Activated T-helper 2 cell treated with anti-CD3 and anti-CD28 coated beads, Interferon-gamma antibody, Interleukin-2, Interleukin-4, amounts not matched to agents 10 μg/mL and 5 μg/mL and 100 μg/mL, durations not matched to agents 14 hours and 24 hours and 36 hours (primary cell): ENCODE measurements at regions not wholly inside any gene's neighbourhood (a gene's known extent, or its start where the extent isn't known, plus 50 kb on each side); places are given as distances from the start of the nearest gene placed in this dataset.

Experiments
- DNase-seq: peaks from one replicate; pipeline ENCODE4 v3.0.0; 2021; ENCODE audit warnings: low spot score
- H3K27ac Mint-ChIP-seq: one replicate; pipeline ENCODE4 v1.8.0; 2021; ENCODE audit warnings: mixed read lengths
- H3K27me3 Mint-ChIP-seq: one replicate; pipeline ENCODE4 v1.8.0; 2021; ENCODE audit warnings: low read depth, mixed read lengths
- H3K36me3 Mint-ChIP-seq: one replicate; pipeline ENCODE4 v1.8.0; 2021; ENCODE audit warnings: low read depth, mixed read lengths
- H3K4me1 Mint-ChIP-seq: one replicate; pipeline ENCODE4 v1.8.0; 2021; ENCODE audit warnings: low read depth, mixed read lengths
- H3K4me3 Mint-ChIP-seq: one replicate; pipeline ENCODE4 v1.8.0; 2021; ENCODE audit warnings: low read depth, mild to moderate bottlenecking, moderate library complexity, mixed read lengths
- H3K9me3 Mint-ChIP-seq: one replicate; pipeline ENCODE4 v1.8.0; 2021; ENCODE audit warnings: mixed read lengths
- intact Hi-C: fragments of 100-400 bp; cut with micrococcal nuclease; formaldehyde crosslinking; loops from one replicate; pipeline ENCODE4 v1.15.1; 2023

GRCh38 chr13:34425327-34425949 is 516.6 kb upstream of the NBEA start:
- intact Hi-C loops = no loop called here
- Mint-ChIP-seq H3K27ac (no peak overlapping the region), H3K36me3 (no peaks in the 10 kb centered on the region), H3K4me1 (no peaks in the 10 kb centered on the region), H3K27me3 (no peaks in the 10 kb centered on the region), H3K9me3 (no peaks in the 10 kb centered on the region), H3K4me3 (no peak overlapping the region)
- DNase-seq = no peak

DNA sequence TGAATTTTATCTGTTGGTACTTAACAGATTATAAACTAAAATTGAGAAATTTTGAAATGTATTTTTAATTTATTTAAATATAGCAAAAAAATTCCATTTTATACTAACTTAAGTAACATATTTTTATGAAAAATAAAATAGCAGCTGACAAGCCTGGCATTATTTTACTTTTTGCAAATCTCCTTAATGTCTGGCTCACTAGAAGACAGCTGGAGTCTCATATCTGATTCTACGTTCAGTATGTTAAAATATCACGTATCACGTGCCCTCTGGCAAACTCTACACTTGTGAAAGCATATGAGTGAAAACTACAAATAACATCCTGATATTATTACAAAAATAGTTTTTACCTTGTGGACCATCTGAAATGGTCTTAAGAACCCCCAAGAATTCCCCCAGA is 513.2 kb upstream of the NBEA start:
- Mint-ChIP-seq H3K27ac (no peak overlapping the region), H3K4me1 (no peaks in the 10 kb centered on the region), H3K9me3 (no peaks in the 10 kb centered on the region), H3K36me3 (no peaks in the 10 kb centered on the region), H3K27me3 (no peaks in the 10 kb centered on the region), H3K4me3 (no peak overlapping the region)
- DNase-seq = no peak
- intact Hi-C loops = no loop called here

DNA sequence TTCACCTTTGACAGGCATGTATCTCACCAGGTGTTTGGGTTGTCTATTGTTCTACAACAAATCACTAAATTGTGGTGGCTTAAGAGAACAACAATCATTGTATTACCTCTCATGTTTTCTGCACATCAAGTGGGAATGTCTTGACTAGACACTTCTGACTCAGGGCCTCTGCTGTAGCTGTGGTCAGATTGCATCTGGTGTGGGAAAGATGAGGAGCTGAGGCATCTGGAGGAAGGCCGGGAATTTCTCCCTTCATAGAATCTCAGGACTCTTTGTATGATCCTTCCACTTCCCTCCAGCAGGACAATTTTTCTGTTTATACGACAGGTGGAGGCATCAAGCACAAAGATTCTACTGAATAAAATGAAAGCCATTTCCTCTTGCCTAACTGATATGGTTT is 511.8 kb upstream of the NBEA start:
- no peaks in the 10 kb centered on the region for H3K27me3 Mint-ChIP-seq

DNA sequence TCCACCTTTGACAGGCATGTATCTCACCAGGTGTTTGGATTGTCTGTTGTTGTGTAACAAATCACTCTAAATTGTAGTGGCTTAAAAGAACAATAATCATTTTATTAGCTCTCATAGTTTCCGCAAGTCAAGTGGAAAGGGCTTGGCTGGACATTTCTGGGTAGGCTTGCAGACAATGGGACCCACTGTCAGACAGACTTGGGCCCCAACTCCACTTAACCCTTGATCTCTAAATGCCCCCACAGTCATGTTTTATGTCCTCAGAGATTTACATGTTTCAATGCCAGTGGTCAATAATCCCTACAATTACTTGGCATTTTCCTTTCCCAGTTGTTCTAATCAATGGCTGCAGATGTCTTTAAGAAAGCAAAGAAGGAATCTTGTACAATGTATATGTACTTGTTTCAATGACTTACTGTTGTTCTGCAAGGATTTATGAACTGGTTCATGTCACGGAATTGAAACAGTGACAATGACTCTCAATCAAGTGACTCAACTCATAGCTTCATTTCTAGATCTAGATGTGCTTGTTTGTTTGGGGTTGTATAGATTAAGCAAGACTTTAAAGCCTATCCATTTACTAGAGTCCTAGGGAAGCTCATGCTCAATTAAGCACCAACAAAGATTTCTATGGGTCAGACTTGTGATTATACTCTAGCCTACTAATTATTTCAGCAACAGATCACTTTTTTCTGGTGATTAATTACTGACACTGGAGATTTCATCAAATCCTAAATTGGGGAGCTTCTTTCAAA is 510.1 kb upstream of the NBEA start:
- DNase-seq = no peak
- no peak overlapping the region for H3K4me3 Mint-ChIP-seq
- intact Hi-C loops = no loop called here
- no peaks in the 10 kb centered on the region for H3K36me3 Mint-ChIP-seq
- no peaks in the 10 kb centered on the region for H3K4me1 Mint-ChIP-seq
- H3K27ac Mint-ChIP-seq = no peak overlapping the region
- H3K9me3 Mint-ChIP-seq = no peaks in the 10 kb centered on the region
- H3K27me3 Mint-ChIP-seq = no peaks in the 10 kb centered on the region

More for the DNA sequence above, 511.8 kb upstream of the NBEA start:
- Mint-ChIP-seq H3K27ac (no peak overlapping the region), H3K36me3 (no peaks in the 10 kb centered on the region), H3K4me1 (no peaks in the 10 kb centered on the region), H3K9me3 (no peaks in the 10 kb centered on the region), H3K4me3 (no peak overlapping the region)
- intact Hi-C loops = no loop called here
- no peak for DNase-seq

GRCh38 chr13:34435338-34435737 is 506.7 kb upstream of the NBEA start:
- DNase-seq = no peak
- Mint-ChIP-seq H3K4me3 (no peak overlapping the region), H3K4me1 (no peaks in the 10 kb centered on the region), H3K9me3 (no peaks in the 10 kb centered on the region), H3K36me3 (no peaks in the 10 kb centered on the region), H3K27ac (no peak overlapping the region), H3K27me3 (no peaks in the 10 kb centered on the region)
- intact Hi-C loops = no loop called here

GRCh38 chr13:34437873-34438272 is 504.2 kb upstream of the NBEA start:
- Mint-ChIP-seq H3K4me3 (no peak overlapping the region), H3K27ac (no peak overlapping the region), H3K4me1 (no peaks in the 10 kb centered on the region), H3K27me3 (no peaks in the 10 kb centered on the region), H3K36me3 (no peaks in the 10 kb centered on the region), H3K9me3 (no peaks in the 10 kb centered on the region)
- DNase-seq = no peak
- intact Hi-C loops = no loop called here

GRCh38 chr13:34452831-34453230 is 489.2 kb upstream of the NBEA start:
- intact Hi-C loops = no loop called here

DNA sequence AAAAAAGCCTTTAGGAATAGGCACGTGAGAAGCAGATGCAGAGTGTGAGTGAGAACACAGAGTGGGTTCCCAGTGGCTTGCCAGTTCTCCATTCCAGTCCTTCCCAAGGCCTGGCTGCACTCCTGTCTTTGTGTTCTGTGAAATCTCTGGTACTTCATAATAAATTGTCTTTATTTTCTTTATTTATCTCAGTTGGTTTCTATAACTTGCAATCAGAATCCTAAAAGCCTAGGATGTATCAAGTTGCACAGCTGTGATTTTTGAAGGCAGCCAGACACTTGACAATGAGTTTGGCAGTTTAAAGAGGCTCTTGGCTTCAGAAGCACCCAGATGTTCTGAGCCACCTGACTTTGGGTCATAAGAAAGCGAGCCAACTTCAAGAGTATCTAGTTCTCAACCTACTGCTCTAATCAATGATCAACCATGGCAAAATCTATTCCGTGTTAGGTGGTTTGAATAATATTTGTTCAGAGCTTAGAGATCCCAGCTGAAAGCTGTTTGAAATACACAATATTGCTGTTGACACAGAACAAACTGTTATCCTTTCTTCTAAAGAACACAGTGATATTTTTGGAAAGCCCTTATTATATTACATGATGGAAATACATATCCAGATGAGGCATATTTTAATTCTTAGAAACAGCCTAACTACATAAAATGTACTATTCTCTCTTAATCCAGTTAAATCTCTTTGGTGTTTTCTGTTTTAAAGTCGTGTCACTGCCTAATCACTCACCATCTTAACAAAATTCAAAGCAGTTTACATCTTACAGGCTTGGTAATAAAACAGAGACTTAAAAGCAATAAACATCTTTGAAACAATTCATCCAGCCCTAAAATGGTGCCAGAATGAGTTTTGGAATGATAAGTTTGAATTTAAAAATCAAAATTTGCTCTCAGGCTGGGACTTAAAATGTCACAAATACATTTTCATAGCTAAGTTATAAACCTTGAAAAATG is 483.0 kb upstream of the NBEA start:
- no peak overlapping the region for H3K4me3 Mint-ChIP-seq
- no peaks in the 10 kb centered on the region for H3K27me3 Mint-ChIP-seq
- intact Hi-C loops = no loop called here
- H3K27ac Mint-ChIP-seq = no peak overlapping the region
- no peaks in the 10 kb centered on the region for H3K4me1 Mint-ChIP-seq
- H3K36me3 Mint-ChIP-seq = no peaks in the 10 kb centered on the region
- H3K9me3 Mint-ChIP-seq = peaks cover 9% of the 10 kb centered on the region
- no peak for DNase-seq

More at GRCh38 chr13:34452831-34453230, 489.2 kb upstream of the NBEA start:
- Mint-ChIP-seq H3K4me3 (no peak overlapping the region), H3K9me3 (peaks cover 23% of the 10 kb centered on the region), H3K27ac (no peak overlapping the region), H3K36me3 (no peaks in the 10 kb centered on the region), H3K27me3 (no peaks in the 10 kb centered on the region), H3K4me1 (no peaks in the 10 kb centered on the region)
- no peak for DNase-seq

- no peak overlapping the region for H3K27ac Mint-ChIP-seq
- no peaks in the 10 kb centered on the region for H3K27me3 Mint-ChIP-seq
- no peaks in the 10 kb centered on the region for H3K4me1 Mint-ChIP-seq
- H3K4me3 Mint-ChIP-seq = no peak overlapping the region
- DNase-seq = no peak
- intact Hi-C loops = no loop called here
- H3K9me3 Mint-ChIP-seq = peaks cover 9% of the 10 kb centered on the region
- no peaks in the 10 kb centered on the region for H3K36me3 Mint-ChIP-seq
Observed at GRCh38 chr13:34459856-34460255, 482.2 kb upstream of the NBEA start.

- Mint-ChIP-seq H3K27ac (no peak overlapping the region), H3K36me3 (no peaks in the 10 kb centered on the region), H3K4me1 (no peaks in the 10 kb centered on the region), H3K4me3 (no peak overlapping the region), H3K27me3 (no peaks in the 10 kb centered on the region), H3K9me3 (no peaks in the 10 kb centered on the region)
- no peak for DNase-seq
- intact Hi-C loops = no loop called here
Observed at GRCh38 chr13:34462843-34463242, 479.2 kb upstream of the NBEA start.

GRCh38 chr13:34464011-34464410 is 478.1 kb upstream of the NBEA start:
- DNase-seq = no peak
- H3K4me1 Mint-ChIP-seq = no peaks in the 10 kb centered on the region
- H3K4me3 Mint-ChIP-seq = no peak overlapping the region
- intact Hi-C loops = no loop called here
- H3K36me3 Mint-ChIP-seq = no peaks in the 10 kb centered on the region
- no peak overlapping the region for H3K27ac Mint-ChIP-seq
- no peaks in the 10 kb centered on the region for H3K27me3 Mint-ChIP-seq
- no peaks in the 10 kb centered on the region for H3K9me3 Mint-ChIP-seq

DNA sequence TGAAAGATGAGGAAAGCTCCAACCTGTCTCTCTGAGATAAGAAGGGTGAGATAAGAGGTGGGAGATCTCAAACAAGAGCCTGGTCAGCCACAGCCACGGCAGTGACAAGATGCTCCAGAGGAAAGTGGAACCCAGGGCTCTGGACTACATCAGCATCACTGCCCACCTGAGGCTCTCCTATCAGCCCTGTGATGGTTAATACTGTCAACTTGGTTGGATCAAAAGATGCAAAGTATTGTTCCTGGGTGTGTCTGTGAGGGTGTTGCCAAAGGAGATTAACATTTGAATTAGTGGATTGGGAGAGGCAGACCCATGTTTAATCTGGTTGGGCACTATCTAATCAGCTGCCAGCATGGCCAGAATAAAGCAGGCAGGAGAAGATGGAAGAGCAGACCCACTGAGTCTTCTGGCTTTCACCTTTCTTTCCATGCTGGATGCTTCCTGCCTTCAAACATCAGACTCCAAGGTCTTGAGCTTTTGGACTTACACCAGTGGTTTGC is 476.6 kb upstream of the NBEA start:
- DNase-seq = no peak
- intact Hi-C loops = no loop called here
- Mint-ChIP-seq H3K27me3 (no peaks in the 10 kb centered on the region), H3K9me3 (no peaks in the 10 kb centered on the region), H3K27ac (no peak overlapping the region), H3K36me3 (no peaks in the 10 kb centered on the region), H3K4me1 (no peaks in the 10 kb centered on the region), H3K4me3 (no peak overlapping the region)

- Mint-ChIP-seq H3K27me3 (no peaks in the 10 kb centered on the region), H3K27ac (no peak overlapping the region), H3K4me3 (no peak overlapping the region), H3K9me3 (peaks cover 7% of the 10 kb centered on the region), H3K36me3 (no peaks in the 10 kb centered on the region), H3K4me1 (no peaks in the 10 kb centered on the region)
- DNase-seq = no peak
- intact Hi-C loops = no loop called here
Observed at GRCh38 chr13:34466301-34466700, 475.8 kb upstream of the NBEA start.
